ACC112 (cell line): ENCODE measurements at regions not wholly inside any gene's neighbourhood (a gene's known extent, or its start where the extent isn't known, plus 50 kb on each side); places are given as distances from the start of the nearest gene placed in this dataset.
"Not testable (repeated sequence)": the region's sequence is repeated elsewhere in the genome, so short reads cannot be mapped to it uniquely, and the experiment has no call there.

Source experiments
- H2AFZ ChIP-seq: fragments of 200-600 bp; sonication (generic); one replicate; pipeline ENCODE4 v1.6.0; 2017; ENCODE audit warnings: antibody characterized with exemption, low read length; ENCODE audit not compliant: unreplicated experiment
- H3K27ac ChIP-seq: fragments of 200-600 bp; sonication (generic); 2 replicates; pipeline ENCODE4 v1.5.1; 2014; ENCODE audit warnings: low read depth, mild to moderate bottlenecking, antibody characterized with exemption, low read length, moderate library complexity
- H3K27me3 ChIP-seq: fragments of 200-600 bp; sonication (generic); 2 replicates; pipeline ENCODE4 v1.6.1; 2014; ENCODE audit warnings: mild to moderate bottlenecking, antibody characterized with exemption, low read length, moderate library complexity, mixed read lengths; ENCODE audit not compliant: insufficient read depth
- H3K36me3 ChIP-seq: fragments of 200-600 bp; sonication (generic); 2 replicates; pipeline ENCODE4 v1.6.1; 2016; ENCODE audit warnings: mild to moderate bottlenecking, antibody characterized with exemption, low read length, moderate library complexity, mixed read lengths; ENCODE audit not compliant: insufficient read depth
- H3K4me1 ChIP-seq: fragments of 200-600 bp; sonication (generic); one replicate; pipeline ENCODE4 v1.6.1; 2016; ENCODE audit warnings: low read length, mixed read lengths; ENCODE audit not compliant: insufficient read depth, unreplicated experiment, control insufficient read depth
- H3K4me3 ChIP-seq: fragments of 200-600 bp; sonication (generic); 2 replicates; pipeline ENCODE4 v1.5.1; 2014; ENCODE audit warnings: mild to moderate bottlenecking, low read depth, low read length
- H3K79me2 ChIP-seq: fragments of 200-600 bp; sonication (generic); one replicate; pipeline ENCODE4 v1.6.0; 2016; ENCODE audit warnings: low read length; ENCODE audit not compliant: control insufficient read depth, unreplicated experiment, insufficient read depth

GRCh38 chr1:171397851-171398469 is 84.0 kb downstream of the FMO4 start:
- Histone ChIP-seq H3K36me3 (no peaks in the 10 kb centered on the region), H2AFZ (no peak overlapping the region), H3K27ac (no peak overlapping the region), H3K4me3 (no peak overlapping the region), H3K79me2 (no peaks in the 10 kb centered on the region), H3K4me1 (no peaks in the 10 kb centered on the region), H3K27me3 (no peaks in the 10 kb centered on the region)

- no peak overlapping the region for H3K27ac ChIP-seq
- H2AFZ ChIP-seq, result no peak overlapping the region
- H3K4me3 ChIP-seq, result no peak overlapping the region
Observed at GRCh38 chr1:171403393-171403792, 81.9 kb upstream of the PRRC2C start.

GRCh38 chr1:171405391-171405714 is 80.0 kb upstream of the PRRC2C start:
- Histone ChIP-seq H3K36me3 (no peaks in the 10 kb centered on the region), H3K79me2 (no peaks in the 10 kb centered on the region), H2AFZ (no peak overlapping the region), H3K27me3 (no peaks in the 10 kb centered on the region), H3K27ac (no peak overlapping the region), H3K4me1 (no peaks in the 10 kb centered on the region), H3K4me3 (no peak overlapping the region)

More at GRCh38 chr1:171403393-171403792, 81.9 kb upstream of the PRRC2C start:
- H3K36me3 ChIP-seq, result no peaks in the 10 kb centered on the region
- H3K4me1 ChIP-seq, result no peaks in the 10 kb centered on the region
- H3K27me3 ChIP-seq, result no peaks in the 10 kb centered on the region
- H3K79me2 ChIP-seq, result no peaks in the 10 kb centered on the region

- H2AFZ ChIP-seq, H3K27me3 ChIP-seq, H3K27ac ChIP-seq, H3K79me2 ChIP-seq, H3K4me1 ChIP-seq, H3K36me3 ChIP-seq, H3K4me3 ChIP-seq: not testable (repeated sequence)
Observed at GRCh38 chr1:171413557-171413956, 71.8 kb upstream of the PRRC2C start.

GRCh38 chr1:171418546-171418945 is 66.8 kb upstream of the PRRC2C start:
- no peaks in the 10 kb centered on the region for H3K27me3 ChIP-seq
- H2AFZ ChIP-seq, result no peak overlapping the region
- no peak overlapping the region for H3K4me3 ChIP-seq
- no peaks in the 10 kb centered on the region for H3K36me3 ChIP-seq
- H3K4me1 ChIP-seq, result peaks cover 11% of the 10 kb centered on the region
- no peak overlapping the region for H3K27ac ChIP-seq
- H3K79me2 ChIP-seq, result no peaks in the 10 kb centered on the region

GRCh38 chr1:171420810-171421209 is 64.5 kb upstream of the PRRC2C start:
- Histone ChIP-seq H3K27ac (no peak overlapping the region), H3K4me3 (no peak overlapping the region), H3K27me3 (no peaks in the 10 kb centered on the region), H3K79me2 (no peaks in the 10 kb centered on the region), H3K36me3 (no peaks in the 10 kb centered on the region), H3K4me1 (peaks cover 11% of the 10 kb centered on the region), H2AFZ (no peak overlapping the region)

- no peak overlapping the region for H3K4me3 ChIP-seq
- no peak overlapping the region for H2AFZ ChIP-seq
- H3K27me3 ChIP-seq, result no peaks in the 10 kb centered on the region
- H3K36me3 ChIP-seq, result no peaks in the 10 kb centered on the region
- no peaks in the 10 kb centered on the region for H3K79me2 ChIP-seq
- H3K27ac ChIP-seq, result no peak overlapping the region
- H3K4me1 ChIP-seq, result peaks cover 11% of the 10 kb centered on the region
Observed at GRCh38 chr1:171421413-171422020, 63.8 kb upstream of the PRRC2C start.

GRCh38 chr1:171422511-171422910 is 62.8 kb upstream of the PRRC2C start:
- Histone ChIP-seq H2AFZ (no peak overlapping the region), H3K27ac (no peak overlapping the region), H3K36me3 (no peaks in the 10 kb centered on the region), H3K79me2 (no peaks in the 10 kb centered on the region), H3K27me3 (no peaks in the 10 kb centered on the region), H3K4me1 (peaks cover 11% of the 10 kb centered on the region), H3K4me3 (no peak overlapping the region)

GRCh38 chr1:171424494-171424893 is 60.8 kb upstream of the PRRC2C start:
- Histone ChIP-seq H3K4me1 (peaks cover 11% of the 10 kb centered on the region), H3K4me3 (no peak overlapping the region), H3K27ac (no peak overlapping the region), H3K36me3 (no peaks in the 10 kb centered on the region), H3K27me3 (no peaks in the 10 kb centered on the region), H2AFZ (no peak overlapping the region), H3K79me2 (no peaks in the 10 kb centered on the region)

- Histone ChIP-seq H3K27ac (no peak overlapping the region), H3K4me3 (no peak overlapping the region), H2AFZ (no peak overlapping the region), H3K79me2 (no peaks in the 10 kb centered on the region), H3K27me3 (no peaks in the 10 kb centered on the region), H3K4me1 (peaks cover 7% of the 10 kb centered on the region), H3K36me3 (no peaks in the 10 kb centered on the region)
Observed at GRCh38 chr1:171426645-171427044, 58.7 kb upstream of the PRRC2C start.

- no peaks in the 10 kb centered on the region for H3K36me3 ChIP-seq
- H3K4me3 ChIP-seq, result no peak overlapping the region
- peaks cover under 1% of the 10 kb centered on the region for H3K4me1 ChIP-seq
- no peaks in the 10 kb centered on the region for H3K79me2 ChIP-seq
- no peak overlapping the region for H2AFZ ChIP-seq
- H3K27me3 ChIP-seq, result no peaks in the 10 kb centered on the region
- no peak overlapping the region for H3K27ac ChIP-seq
Observed at GRCh38 chr1:171427852-171428471, 57.4 kb upstream of the PRRC2C start.
